Activated CD8-positive, alpha-beta memory T cell treated with anti-CD3 and anti-CD28 coated beads, Interleukin-2, amount 50 U/mL, for 4 hours (primary cell): ENCODE measurements at regions not wholly inside any gene's neighbourhood (a gene's known extent, or its start where the extent isn't known, plus 50 kb on each side); places are given as distances from the start of the nearest gene placed in this dataset.
A peak's percentile ranks its signal among the peaks of the same experiment; 100 is the strongest.
"Not testable (repeated sequence)": the region's sequence is repeated elsewhere in the genome, so short reads cannot be mapped to it uniquely, and the experiment has no call there.

Experiments
- DNase-seq: peaks from one replicate; pipeline ENCODE4 v3.0.0-alpha.2; 2020

DNA sequence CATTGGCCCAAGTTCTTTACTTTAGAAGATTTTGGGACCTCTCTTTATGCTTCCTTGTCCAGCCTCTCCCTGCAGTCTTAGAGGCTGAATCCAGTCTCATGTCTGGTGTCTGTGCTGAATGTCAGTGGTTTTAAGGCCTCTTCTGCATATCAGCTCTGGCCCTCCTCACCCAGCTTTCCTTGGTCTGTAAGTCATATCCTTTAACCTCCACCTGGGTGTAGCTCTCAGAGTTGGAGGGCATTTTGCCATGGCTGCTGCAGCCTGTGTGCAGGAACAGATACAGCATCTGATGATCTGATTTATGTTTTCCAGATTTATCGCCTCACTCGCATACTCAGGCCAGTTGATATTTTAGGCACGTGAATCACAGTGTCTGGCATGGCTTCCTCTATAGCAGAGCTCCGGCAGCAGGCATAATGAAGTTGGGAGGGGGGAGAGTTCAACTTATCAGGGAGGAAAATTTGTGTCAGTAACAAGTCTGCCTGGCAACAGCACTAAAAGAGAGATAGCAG lies 335.0 kb downstream of the PCNX1 start:
- DNase-seq = no peak

- no peak for DNase-seq
Observed at GRCh38 chr14:71243697-71244096, 336.4 kb downstream of the PCNX1 start.

DNA sequence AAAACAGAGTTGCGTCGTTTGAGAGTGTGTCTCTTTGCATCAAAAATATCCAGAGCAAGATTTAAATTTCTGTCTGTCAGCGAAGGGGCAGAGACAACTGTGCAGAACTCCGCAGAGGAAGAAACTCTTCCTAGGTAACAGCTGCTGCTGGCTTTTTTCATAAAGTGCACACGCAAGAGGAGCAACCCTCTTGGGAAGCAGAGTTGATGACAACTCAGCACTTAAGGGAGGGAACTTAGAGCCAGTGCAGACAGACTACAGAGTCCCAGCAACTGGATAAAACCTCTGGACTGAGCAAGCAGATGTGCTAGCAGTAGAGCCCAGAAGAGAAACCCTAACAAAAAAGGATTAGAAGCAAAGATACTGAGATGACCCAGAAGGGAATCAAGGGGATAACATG lies 337.1 kb downstream of the PCNX1 start:
- no peak for DNase-seq

DNA sequence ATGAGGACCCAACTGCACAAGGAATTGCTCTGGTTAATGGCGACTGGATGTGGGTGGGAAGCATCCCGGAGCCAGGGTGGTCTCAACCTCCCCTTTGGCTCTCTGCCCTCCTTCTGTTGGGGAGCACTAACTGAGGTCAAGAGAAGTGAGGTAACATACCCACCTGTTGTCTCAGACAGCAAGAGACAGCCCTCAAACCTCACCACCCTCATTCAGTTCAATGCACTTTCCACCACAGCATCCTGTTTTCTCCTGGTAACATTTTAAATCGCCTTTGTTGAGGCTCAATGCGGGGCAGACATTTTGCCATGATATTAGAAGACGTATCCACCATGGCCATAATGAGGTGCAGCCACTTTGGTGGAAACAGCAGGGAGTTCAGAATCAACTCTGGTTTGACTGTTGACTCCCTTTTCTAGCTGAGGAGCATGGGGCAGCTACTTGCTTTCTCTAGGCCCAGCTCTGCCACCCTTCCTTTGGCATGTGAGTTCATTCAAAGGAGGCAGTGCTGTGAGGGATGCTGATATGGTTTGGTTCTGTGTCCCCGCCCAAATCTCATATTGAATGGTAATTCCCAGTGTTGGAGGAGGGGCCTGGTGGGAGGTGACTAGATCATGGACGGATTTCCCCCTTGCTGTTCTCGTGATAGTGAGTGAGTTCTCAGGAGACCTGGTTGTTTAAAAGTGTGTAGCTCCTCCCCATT lies 338.6 kb downstream of the PCNX1 start:
- DNase-seq = no peak

- no peak for DNase-seq
Observed at GRCh38 chr14:71246539-71246938, 339.3 kb downstream of the PCNX1 start.

GRCh38 chr14:71247106-71247505 lies 339.8 kb downstream of the PCNX1 start:
- DNase-seq = no peak

GRCh38 chr14:71248194-71248593 lies 340.9 kb downstream of the PCNX1 start:
- DNase-seq = no peak

DNA sequence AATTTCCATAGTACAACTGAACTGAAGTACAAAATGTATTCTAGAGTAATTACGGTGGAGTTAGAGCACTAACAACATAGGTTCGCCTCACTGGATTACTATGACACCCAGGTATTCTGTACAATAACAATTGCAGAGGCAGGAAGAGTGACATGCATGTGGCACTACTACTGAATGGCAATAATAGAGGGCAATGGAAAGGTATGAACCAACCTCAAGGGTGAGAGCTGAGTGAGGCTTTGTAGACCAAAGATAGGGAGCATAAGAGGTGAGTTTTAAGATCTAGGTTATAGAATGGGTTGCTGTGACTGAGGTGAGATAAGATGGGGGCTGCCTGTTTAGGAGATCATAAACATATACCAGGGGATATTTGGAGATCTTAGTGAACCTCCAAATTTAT lies 343.1 kb downstream of the PCNX1 start:
- no peak for DNase-seq

DNA sequence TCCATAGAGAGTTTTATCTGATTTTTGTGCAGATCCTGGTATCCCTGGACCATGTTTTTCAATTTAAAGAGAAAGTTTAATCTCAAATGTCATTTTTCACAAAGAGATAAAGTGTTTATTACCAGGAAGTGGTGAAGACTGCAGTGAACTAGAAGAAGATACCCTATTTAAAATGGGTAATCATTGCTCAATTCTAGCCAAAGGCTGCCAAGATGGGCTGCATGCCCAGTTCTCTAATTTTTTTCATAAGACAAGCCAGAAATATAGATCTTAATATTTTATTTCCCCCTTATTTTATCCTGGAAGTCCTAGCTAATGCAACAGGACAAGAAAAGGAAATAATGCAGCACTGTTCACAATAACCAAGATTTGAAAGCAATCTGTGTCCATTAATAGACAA lies 343.5 kb downstream of the PCNX1 start:
- no peak for DNase-seq

DNA sequence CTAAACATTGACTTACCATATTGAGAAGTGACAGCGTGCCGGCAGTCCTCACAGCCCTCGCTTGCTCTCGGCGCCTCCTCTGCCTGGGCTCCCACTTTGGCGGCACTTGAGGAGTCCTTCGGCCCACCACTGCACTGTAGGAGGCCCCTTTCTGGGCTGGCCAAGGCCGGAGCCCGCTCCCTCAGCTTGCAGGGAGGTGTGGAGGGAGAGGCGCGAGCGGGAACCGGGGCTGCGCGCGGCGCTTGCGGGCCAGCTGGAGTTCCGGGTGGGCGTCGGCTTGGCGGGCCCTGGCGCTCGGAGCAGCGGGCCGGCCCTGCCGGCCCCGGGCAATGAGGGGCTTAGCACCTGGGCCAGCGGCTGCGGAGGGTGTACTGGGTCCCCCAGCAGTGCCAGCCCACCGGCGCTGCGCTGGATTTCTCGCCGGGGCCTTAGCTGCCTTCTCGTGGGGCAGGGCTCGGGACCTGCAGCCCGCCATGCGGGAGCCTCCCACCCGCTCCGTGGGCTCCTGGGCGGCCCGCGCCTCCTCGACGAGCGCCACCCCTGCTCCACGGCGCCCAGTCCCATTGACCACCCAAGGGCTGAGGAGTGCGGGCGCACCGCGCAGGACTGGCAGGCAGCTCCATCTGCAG lies 346.9 kb downstream of the PCNX1 start:
- DNase-seq = not testable (repeated sequence)

DNA sequence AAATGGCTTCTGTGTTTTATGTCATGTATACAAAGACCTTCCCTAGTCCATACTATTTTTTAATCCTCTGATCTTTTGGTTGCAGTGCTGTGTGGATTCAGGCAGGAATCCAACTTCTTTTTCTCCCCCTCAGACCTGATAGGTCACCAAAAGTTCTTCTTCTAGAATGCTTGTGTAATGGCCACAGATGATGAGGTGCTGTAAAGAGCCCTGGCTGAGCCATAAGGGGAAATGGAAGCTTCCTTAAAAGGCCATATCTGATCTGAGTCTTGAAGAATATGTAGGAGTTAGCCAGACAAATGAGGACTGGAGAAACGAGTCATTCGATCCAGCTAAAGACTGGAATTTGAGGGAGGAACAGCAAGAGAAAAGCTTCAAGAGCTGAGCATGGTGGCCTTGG lies 353.9 kb downstream of the PCNX1 start:
- no peak for DNase-seq

- no peak for DNase-seq
Observed at GRCh38 chr14:71262441-71262840, 355.2 kb downstream of the PCNX1 start.

DNA sequence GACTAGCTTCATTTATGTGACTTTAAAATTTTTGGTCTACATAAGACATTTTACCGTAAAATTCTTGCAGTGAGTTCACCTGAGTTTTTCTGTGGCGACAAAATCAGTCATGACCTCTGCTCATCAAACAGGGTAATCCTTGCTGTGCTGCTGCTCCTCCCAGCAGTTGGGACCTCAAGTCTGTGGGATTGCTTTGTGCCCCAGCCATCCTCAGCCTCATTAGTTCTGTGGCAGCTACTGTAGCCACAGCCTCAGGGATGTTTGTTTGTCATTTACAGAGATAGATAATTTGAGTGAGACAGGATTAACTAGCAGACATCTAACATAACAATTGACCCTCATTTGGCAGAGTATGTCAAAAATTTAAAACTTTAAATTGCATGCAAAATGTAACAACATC lies 357.0 kb downstream of the PCNX1 start:
- DNase-seq = no peak

DNA sequence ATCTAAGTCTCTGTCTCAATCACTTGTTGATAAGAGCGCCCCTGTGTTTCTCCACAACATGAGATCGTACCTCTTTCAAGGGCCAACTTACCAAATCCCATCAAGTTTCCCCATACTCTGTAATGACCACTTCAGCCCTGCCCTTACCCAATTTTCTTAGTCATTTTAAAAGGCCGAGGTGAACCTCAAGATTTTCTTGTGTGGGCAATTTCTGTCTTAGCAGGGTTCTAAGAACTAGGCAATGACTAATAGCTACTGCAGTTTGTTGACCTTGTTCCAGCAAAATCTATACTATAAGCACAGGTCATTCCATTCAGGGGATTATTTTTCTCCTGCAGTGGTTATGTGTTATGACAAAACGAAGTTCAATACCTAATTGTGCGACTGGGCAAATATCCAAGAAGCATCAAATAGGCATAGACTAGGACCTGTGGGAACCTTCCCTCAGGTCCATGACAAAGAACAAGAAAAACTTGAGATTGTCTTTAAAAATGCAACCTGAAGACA lies 359.8 kb downstream of the PCNX1 start:
- DNase-seq = no peak

DNA sequence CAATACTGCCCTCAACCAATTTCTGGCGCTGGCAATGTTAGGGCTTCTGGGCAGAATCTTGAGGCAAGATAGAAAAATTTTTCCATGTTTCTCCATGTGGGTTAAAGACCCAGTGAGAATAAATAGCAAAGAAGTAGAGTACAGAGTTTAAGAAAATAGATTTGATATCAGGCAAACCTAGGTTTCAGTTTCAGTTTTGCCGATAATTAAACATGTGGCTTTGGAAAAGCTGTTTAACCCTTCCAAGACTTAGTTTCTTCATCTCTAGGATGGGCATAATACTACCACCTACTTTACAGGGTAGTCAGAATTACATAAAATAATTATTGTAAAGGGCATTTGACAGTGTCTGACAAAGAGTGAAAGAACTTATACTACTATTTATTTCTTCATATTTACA lies 360.4 kb downstream of the PCNX1 start:
- no peak for DNase-seq

GRCh38 chr14:71270111-71270510 lies 362.9 kb downstream of the PCNX1 start:
- no peak for DNase-seq

- no peak for DNase-seq
Observed at GRCh38 chr14:71271166-71271945, 364.1 kb downstream of the PCNX1 start.

DNA sequence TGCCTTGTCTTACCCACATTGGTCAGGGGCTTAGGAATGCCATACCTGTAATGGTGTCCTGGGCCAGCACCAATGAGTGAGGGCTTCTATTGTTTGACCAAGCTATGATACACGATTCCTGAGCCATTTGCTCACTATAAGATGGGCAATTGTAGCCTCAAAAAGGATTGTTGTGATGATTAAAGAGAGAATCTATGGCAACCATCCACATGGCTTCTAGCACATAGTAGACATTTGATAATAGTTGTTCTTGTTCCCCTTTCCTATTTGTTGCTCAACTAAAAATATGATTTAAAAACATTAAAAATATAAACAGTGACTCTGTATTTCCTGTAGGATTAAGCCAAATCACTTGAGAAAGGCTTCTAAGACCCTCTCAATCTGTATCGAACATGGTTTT lies 366.1 kb downstream of the PCNX1 start:
- DNase-seq = no peak

DNA sequence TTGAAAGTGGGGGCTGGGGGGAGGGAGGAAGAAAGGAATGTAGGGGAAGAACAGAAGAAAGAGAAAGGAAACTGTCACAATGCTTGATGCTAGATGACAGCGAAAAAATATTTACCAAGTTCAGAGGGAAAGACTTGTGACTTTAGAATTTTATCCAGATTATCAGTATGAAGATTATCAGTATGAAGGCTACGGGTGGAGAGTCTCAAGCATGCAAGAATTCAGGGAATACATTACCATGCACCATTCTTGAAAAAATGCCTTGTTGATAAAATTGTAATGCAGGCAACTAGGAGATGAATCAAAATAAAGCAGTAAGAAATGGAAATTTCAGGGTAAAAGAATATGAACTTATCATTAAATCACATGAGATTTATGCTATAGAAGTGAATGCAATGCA lies 376.8 kb downstream of the PCNX1 start:
- DNase-seq = no peak

DNA sequence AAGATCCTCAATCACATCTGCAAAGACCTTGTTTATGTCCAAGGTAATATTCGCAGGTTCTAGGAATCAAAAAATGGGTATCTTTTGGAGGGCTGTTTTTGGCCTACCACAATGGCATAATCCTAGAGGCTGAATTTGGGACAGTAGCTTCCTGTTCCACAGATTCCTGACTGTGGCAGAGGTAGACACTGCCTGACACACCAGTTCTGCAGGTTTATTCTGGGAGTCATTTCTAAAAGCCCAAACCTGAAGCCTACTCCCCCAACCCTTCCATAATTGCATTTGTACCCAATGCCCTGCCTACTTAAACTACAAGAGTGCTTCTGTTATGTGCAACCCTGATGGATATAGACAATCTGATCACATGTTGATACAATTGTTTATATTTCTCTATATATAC lies 378.9 kb downstream of the PCNX1 start:
- no peak for DNase-seq

GRCh38 chr14:71287567-71287966 lies 380.3 kb downstream of the PCNX1 start:
- no peak for DNase-seq

DNA sequence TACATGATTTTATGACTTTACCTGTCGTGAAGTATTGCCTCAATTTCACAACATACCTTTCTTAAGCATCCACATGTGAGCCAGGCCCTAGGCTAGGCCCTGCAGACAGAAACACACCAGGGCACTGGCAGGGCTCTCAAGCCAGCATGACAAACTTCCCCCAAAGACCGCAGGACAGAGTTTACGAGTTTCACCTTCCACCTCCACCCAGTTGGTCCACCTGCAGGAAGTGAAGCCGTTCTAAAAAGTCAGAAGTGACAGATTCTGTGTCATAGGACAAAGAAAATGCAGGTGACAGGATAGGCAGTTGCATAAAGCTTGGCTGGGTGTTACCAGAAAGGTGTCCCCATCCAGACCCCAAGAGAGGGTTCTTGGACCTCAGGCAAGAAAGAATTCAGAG lies 382.3 kb downstream of the PCNX1 start:
- no peak for DNase-seq

DNA sequence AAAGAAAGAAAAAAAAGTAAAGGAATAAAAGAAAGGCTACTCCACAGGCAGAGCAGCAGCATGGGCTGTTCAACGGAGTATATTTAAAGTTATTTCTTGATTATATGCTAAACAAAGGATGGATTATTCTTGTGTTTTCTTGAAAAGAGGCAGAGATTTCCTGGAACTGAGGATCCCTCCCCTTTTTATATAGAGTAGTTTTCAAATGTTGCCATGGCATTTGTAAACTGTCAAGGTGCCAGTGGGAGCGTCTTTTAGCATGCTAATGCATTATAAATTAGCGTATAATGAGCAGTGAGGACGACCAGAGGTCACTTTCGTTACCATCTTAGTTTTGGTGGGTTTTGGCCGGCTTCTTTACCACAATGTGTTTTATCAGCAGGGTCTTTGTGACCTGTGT lies 383.0 kb downstream of the PCNX1 start:
- DNase-seq = no peak

DNA sequence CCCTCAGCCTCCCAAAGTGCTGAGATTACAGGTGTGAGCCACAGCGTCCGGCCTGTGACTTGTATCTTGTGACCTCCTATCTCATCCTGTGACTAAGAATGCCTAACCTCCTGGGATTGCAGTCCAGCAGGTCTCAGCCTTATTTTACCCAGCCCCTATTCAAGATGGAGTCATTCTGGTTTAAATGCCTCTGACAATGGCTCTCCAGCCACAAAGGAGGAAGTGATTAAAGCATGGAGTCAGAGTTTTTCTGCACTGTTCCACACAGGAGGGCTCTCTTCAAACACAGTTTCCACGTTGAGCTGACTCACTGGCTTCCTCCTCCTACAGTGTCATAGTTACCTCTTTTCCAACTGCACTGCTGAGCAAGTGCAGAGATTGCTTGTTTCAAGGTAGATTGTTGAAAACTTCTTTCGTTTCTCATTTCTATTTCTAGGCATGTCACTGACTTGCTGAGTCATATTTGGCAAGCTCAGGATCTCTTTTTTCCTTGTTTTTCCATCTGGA lies 383.8 kb downstream of the PCNX1 start:
- DNase-seq = peak; percentile 26
